HG02884 (cell line): ENCODE measurements at regions not wholly inside any gene's neighbourhood (a gene's known extent, or its start where the extent isn't known, plus 50 kb on each side); places are given as distances from the start of the nearest gene placed in this dataset.

Experiments used
- ATAC-seq: cut with Tn5 transposase; IDR thresholded peaks from one replicate; pipeline ENCODE4 v1.9.1; 2021; ENCODE audit warnings: mild to moderate bottlenecking, moderate library complexity; ENCODE audit not compliant: unreplicated experiment

DNA sequence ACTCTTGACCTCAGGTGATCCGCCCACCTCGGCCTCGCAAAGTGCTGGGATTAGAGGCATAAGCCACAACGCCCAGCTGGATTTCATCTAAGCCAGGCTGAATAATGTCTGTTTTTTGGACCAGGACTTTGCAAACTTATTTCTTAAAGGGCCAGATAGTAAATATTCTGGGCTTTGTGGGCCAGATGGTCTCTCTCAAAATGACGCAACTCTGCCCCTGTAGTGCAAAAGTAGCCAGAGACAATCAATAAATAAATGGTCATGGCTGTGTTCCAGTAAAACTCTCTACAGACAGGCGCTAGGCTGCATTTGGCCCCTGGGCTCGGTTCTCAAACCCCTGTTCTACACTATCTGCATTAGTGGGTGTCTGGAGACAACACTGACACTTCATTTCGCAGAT is 121.9 kb upstream of the CDH13 start:
- ATAC-seq, result no peak

GRCh38 chr16:82499302-82499701 is 127.5 kb upstream of the CDH13 start:
- ATAC-seq, result no peak

DNA sequence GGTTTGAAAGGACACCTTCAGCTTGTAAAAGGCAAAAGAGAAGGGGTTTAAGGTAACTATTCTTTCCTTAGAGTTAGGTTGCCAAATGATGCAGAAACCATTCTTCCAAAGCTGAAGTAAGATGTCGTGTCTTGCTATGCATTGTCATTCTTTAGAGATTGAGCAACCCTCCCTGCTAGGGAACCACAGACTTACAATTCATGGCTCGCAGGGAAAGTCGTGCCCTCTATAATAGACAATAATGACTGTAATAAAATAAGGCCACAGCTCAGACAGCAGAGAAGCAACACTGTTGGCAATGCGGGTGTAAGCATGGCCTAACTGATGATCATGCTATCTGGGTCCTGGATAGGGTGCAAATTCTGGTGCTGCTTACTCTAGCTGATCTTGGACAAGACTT is 129.6 kb upstream of the CDH13 start:
- no peak for ATAC-seq

GRCh38 chr16:82488460-82488859 is 138.3 kb upstream of the CDH13 start:
- no peak for ATAC-seq

DNA sequence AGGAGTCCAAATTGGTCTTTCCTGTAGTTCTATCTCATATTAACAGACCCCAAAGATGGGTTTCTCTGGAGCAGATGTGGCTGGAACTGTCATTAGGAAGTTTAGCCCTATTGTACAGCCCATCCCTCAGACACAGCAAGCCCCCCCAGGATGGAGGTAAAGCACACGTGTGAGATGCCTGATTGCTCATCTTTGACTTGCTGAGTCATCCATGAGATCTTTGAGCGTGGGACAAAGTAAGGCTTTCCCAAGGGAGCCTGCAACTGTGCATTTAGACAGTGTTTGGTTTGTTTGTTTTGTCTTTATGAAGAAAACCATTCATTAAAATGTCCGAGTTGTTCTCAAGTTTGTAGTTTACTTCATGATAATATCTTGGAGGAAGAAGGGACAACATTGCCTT is 145.3 kb upstream of the CDH13 start:
- no peak for ATAC-seq

DNA sequence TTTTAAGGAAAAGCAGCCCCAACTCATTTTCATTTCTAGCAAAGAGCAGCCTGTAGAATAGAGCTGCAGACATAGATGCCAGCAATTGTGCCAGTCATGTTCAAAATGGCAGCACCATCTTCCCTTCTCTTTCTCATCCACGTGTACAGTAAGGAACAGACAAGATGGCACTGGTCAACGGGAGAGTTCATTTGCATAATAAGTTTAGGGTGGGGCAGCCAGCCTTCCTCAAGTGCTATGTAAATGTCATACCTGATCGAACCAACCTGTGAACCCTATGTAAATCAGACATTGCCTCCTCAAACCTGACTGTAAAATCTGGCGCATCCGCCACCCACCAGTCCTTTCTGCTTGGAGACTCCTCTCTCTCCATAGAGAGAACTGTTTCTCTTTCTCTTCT is 150.0 kb upstream of the CDH13 start:
- no peak for ATAC-seq

DNA sequence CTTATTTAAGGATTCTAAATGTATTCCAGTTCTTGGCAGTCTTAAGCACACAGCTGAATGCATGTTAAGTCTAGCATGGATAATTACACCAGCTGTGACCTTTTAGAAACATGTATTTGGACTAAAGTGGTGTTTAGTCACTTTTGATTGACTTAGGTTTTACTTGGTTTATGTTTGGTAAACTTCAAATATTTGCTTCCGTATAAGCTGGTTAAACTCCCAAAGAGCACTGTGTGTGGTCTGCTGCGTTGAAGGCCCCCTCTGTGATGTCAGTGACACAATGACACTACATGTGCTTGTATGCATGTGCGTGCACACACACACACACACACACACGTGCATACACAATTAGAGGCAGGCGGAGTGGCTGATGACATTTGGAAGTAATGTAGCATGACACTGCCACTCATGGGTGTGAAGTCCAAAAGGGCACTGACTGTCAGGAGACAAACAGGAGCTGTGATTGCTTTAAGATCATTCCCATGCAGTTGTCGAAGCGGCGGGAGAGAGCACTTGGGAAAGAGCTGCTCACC is 156.1 kb upstream of the CDH13 start:
- ATAC-seq, result no peak

GRCh38 chr16:82470016-82470415 is 156.8 kb upstream of the CDH13 start:
- no peak for ATAC-seq

- no peak for ATAC-seq
Observed at GRCh38 chr16:82464187-82464586, 162.6 kb upstream of the CDH13 start.

GRCh38 chr16:82460766-82461165 is 166.0 kb upstream of the CDH13 start:
- no peak for ATAC-seq

- ATAC-seq, result no peak
Observed at GRCh38 chr16:82459580-82460256, 167.1 kb upstream of the CDH13 start.

GRCh38 chr16:82456683-82457082 is 170.1 kb upstream of the CDH13 start:
- ATAC-seq, result peak; percentile 66

DNA sequence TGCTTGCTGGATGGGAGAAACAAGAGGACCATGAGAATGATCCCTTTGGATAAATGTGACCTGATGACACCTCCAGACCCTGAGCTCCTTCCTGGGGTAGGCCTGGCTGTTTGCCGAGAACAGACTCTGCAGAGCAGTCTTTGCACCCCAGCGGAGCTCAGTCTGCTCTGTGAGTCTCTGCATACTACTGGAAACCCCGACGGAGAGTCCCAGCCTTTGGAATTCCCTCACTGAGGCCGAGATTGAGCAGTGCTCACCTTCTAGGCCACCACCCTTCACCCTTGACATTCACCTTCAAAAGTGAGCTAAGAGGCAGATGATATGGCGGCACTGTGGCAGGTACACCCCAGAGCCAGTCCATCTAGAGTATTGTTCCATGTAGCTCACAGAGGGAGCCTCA is 172.2 kb upstream of the CDH13 start:
- no peak for ATAC-seq

DNA sequence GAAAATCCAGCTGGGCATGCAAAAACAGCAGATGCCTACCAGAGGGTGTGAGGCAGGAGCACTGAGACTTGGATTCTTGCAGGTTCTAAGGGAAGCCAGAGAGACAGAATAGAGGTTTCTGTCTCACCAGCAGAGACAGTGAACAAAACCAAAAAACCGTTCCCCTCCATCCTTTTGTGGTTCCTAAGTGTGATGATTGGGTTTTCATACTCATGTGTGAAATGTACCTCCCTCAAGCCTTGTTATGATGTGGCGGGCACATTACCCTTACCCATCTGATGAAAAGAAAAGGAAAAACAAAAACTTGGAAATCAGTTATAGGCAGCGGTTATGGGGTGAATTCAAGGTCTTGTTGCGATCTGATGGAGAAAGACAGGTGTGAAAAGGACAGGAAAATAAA is 172.6 kb upstream of the CDH13 start:
- no peak for ATAC-seq

DNA sequence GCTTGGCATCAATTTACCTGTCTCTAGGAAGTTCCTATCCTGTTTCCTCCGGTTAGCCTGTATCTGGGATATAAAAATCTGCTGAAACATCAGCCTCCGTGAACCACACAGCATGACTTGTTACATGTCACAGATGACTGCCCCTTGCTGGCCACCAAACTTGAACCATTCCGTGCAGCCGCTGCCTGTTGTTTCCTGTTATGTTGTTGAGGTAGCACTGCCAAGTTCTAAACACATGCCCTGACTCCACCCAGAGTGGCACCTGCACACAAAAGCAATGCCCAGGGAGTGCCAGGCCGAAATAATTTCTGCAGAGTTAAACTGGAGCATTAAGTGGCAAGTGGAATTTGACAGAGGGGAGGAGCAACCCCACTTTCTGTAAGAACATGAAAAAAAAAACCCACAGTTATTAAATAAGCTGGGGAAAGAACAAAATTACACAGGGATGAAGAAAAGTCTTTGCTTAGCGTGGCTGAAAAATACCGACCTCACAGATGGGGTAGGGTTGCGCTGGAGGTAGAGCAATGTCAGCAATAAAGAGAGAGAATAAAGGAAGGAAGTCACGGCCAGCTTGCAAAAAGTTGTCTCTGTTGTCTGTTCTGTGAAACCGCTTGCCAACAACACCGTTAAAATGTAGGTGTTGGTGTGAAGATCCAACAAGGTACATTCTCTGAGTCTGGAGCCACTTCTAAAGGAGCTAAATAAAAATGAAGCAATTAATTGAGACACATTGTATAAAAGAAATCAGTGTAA is 174.6 kb upstream of the CDH13 start:
- ATAC-seq, result no peak

GRCh38 chr16:82451449-82451848 is 175.3 kb upstream of the CDH13 start:
- no peak for ATAC-seq

DNA sequence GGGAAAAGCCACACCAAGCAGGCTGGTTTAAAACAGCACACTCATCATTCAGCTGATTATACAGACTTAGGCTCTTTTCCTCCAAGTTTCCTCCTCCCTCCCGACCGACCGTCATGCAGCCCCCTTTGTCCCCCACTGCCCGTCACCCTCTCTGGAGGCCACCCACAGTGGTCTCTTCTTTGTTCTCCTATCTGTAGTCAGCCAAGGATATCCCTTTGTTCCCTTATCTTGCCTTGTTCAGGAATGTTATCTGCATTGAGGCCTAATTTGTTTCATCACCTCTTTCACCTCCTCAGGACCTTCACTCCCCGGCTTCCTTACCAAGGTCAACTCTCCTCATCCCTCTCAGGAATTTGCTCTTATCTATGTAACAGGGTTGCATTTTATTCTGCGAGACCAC is 186.4 kb upstream of the CDH13 start:
- no peak for ATAC-seq

GRCh38 chr16:82439678-82440293 is 187.0 kb upstream of the CDH13 start:
- no peak for ATAC-seq

DNA sequence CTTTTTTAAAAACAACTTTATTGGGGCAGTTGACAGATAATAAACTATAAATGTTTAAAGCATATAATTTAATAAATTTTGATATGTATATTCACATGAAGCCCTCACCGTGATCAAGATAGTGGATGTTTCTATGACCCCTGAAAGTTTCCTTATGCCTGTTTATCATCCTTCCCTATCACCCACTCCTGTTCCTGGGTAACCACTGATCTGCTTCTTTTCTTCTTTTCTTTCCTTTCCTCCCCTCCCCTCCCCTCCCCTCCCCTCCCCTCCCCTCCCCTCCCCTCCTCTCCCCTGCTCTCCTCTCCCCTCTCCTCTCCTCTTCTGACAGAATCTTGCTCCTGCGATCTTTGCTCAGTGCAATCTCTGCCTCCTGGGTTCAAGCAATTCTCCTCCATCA is 193.7 kb upstream of the CDH13 start:
- ATAC-seq, result no peak

DNA sequence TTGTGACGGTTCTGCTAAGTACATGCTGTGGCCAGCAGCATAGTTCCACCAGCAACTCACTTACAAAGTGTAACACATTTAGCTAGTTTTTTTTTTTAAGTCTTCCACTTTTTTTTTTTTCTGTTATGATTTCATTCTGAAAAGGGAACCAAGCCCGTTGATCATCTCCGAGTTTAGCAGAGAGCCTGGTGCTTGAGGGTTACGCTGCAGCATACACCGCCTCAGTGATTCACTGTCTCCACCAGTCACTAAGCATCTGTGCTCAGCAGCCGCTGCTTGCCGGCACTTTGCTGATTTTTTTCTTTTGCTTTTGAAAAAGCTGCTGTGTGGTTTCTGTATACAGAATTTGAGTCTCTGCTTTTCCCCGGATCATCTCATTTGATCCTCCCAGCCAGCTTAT is 194.5 kb upstream of the CDH13 start:
- no peak for ATAC-seq

DNA sequence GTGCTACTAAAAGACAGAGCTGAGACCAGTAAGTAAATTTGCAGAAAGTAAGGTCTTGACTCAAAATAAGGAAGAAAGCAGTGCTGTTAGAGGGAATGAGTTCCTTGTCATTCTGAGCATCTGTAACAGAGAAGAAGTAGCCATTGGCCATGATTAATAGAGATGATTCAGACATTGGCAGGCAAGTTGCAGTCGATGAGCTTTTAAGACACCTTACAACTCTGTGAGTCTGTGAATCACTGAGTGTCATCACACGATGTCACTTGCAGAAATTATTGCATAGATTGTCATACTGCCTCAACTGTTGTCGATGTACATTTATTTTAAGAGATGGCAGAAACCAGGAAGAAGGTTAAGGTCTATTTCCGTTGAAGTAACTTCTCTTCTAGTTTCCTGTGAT is 201.1 kb upstream of the CDH13 start:
- ATAC-seq, result no peak

DNA sequence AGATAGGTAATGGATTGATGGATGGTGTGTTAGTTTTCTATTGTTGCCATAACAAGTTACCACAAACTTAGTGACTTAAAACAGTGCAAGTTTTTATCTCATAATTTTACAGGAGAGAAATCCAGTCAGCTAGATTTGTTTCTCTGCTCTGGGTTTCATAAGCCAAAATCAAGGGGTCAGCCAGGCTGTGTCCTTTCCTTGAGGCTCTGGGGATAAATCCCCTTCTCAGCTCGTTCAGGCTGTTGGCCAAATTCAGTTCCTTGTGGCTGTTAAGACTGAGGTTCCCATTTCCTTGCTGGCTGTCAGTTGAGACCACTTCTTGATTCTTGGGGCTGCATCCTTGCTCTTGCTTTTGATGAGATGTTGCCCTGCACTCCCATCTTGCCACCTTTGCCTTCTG is 204.9 kb upstream of the CDH13 start:
- no peak for ATAC-seq
